IMR-90 (cell line): ENCODE measurements at regions not wholly inside any gene's neighbourhood (a gene's known extent, or its start where the extent isn't known, plus 50 kb on each side); places are given as distances from the start of the nearest gene placed in this dataset.

Source experiments
- ATAC-seq: fragments of 200-7000 bp; cut with Tn5 transposase; 2 replicates; pipeline ENCODE4 v1.9.1; 2020; ENCODE audit warnings: low read depth, mild to moderate bottlenecking, moderate library complexity
- BruUV-seq: library from RNA; stranded (reverse); fragments of 400-500 nt; replicated peaks from 2 replicates; lab custom pipeline; 2021; lab: Mats Ljungman, UMichigan
- CTCF ChIA-PET: fragments of 300-600 bp; formaldehyde crosslinking; extraction: SDS; loops from one replicate; lab custom pipeline; 2021; ENCODE audit warnings: antibody characterized with exemption; lab: Yijun Ruan, JAX
- POLR2A ChIA-PET: fragments of 300-600 bp; sonication (Branson Sonifier 250); formaldehyde crosslinking; loops from one replicate; lab custom pipeline; 2022; ENCODE audit warnings: antibody characterized with exemption; ENCODE audit not compliant: unreplicated experiment; lab: Charles Lee
- DNase-seq: peaks from one replicate; pipeline ENCODE4 v3.0.0; 2013
- H2AFZ ChIP-seq: replicated peaks from 2 replicates; pipeline ENCODE3; 2013; ENCODE audit warnings: low read length, mild to moderate bottlenecking; ENCODE audit not compliant: poor library complexity
- H2AK5ac ChIP-seq: 2 replicates; pipeline ENCODE4 v1.6.1; 2013; ENCODE audit warnings: low read depth, low read length, inconsistent platforms
- H2AK9ac ChIP-seq: replicated peaks from 2 replicates; pipeline ENCODE3; 2013; ENCODE audit warnings: mild to moderate bottlenecking, low read depth, low read length, moderate library complexity; ENCODE audit not compliant: poor library complexity
- H2BK120ac ChIP-seq: 2 replicates; pipeline ENCODE4 v1.6.1; 2013; ENCODE audit warnings: low read depth, low read length, inconsistent platforms
- H2BK15ac ChIP-seq: 3 replicates; pipeline ENCODE4 v1.6.1; 2013; ENCODE audit warnings: low read depth, low read length, inconsistent platforms
- H2BK20ac ChIP-seq: 2 replicates; pipeline ENCODE4 v1.6.1; 2013; ENCODE audit warnings: low read depth, mild to moderate bottlenecking, inconsistent platforms, low read length, moderate library complexity
- H2BK5ac ChIP-seq: 2 replicates; pipeline ENCODE4 v1.6.1; 2013; ENCODE audit warnings: mild to moderate bottlenecking, low read depth, low read length, inconsistent platforms; ENCODE audit not compliant: poor library complexity, severe bottlenecking
- H3K14ac ChIP-seq: replicated peaks from 2 replicates; pipeline ENCODE4 v1.6.1; 2013; ENCODE audit warnings: low read depth, low read length, inconsistent platforms
- H3K18ac ChIP-seq: 2 replicates; pipeline ENCODE4 v1.6.1; 2013; ENCODE audit warnings: low read depth, low read length, control low read depth
- H3K23ac ChIP-seq: 2 replicates; pipeline ENCODE4 v1.6.1; 2013; ENCODE audit warnings: low read depth, low read length, inconsistent platforms
- H3K27ac ChIP-seq: 2 replicates; pipeline ENCODE4 v1.5.1; 2013; ENCODE audit warnings: mild to moderate bottlenecking, control low read depth, low read length; ENCODE audit not compliant: insufficient read depth
- H3K27me3 ChIP-seq: 2 replicates; pipeline ENCODE4 v1.6.1; 2013; ENCODE audit warnings: low read length; ENCODE audit not compliant: control insufficient read depth, insufficient read depth
- H3K36me3 ChIP-seq: 2 replicates; pipeline ENCODE4 v1.6.1; 2013; ENCODE audit warnings: low read length, mixed read lengths; ENCODE audit not compliant: control insufficient read depth, insufficient read depth
- H3K4ac ChIP-seq: 2 replicates; pipeline ENCODE4 v1.6.1; 2013; ENCODE audit warnings: low read depth, low read length, inconsistent platforms
- H3K4me1 ChIP-seq: 2 replicates; pipeline ENCODE4 v1.6.1; 2013; ENCODE audit warnings: low read length, mixed read lengths; ENCODE audit not compliant: control insufficient read depth, insufficient read depth
- H3K4me2 ChIP-seq: 2 replicates; pipeline ENCODE4 v1.6.1; 2013; ENCODE audit warnings: low read depth, mild to moderate bottlenecking, control low read depth, low read length, moderate library complexity
- H3K4me3 ChIP-seq: 2 replicates; pipeline ENCODE4 v1.5.1; 2013; ENCODE audit warnings: low read depth, mild to moderate bottlenecking, control low read depth, low read length, moderate library complexity; ENCODE audit not compliant: insufficient read depth
- H3K56ac ChIP-seq: 2 replicates; pipeline ENCODE4 v1.6.1; 2013; ENCODE audit warnings: low read length, inconsistent platforms; ENCODE audit not compliant: insufficient read depth; ENCODE audit errors: extremely low read depth
- H3K79me1 ChIP-seq, 2 experiments: 2 replicates each; pipeline ENCODE4 v1.6.1; 2013; ENCODE audit warnings: low read length in 2 of 2, inconsistent platforms in 1 of 2, low read depth in 1 of 2
- H3K9ac ChIP-seq: 2 replicates; pipeline ENCODE4 v1.6.1; 2013; ENCODE audit warnings: low read depth, low read length, control low read depth
- H3K9me1 ChIP-seq: 2 replicates; pipeline ENCODE4 v1.6.1; 2013; ENCODE audit warnings: low read length, inconsistent platforms; ENCODE audit not compliant: insufficient read depth
- H3K9me3 ChIP-seq: 2 replicates; pipeline ENCODE4 v1.6.1; 2013; ENCODE audit warnings: low read length; ENCODE audit not compliant: control insufficient read depth, insufficient read depth
- H4K20me1 ChIP-seq: 2 replicates; pipeline ENCODE4 v1.6.1; 2013; ENCODE audit warnings: low read length, inconsistent platforms; ENCODE audit not compliant: insufficient read depth
- H4K5ac ChIP-seq: 2 replicates; pipeline ENCODE4 v1.6.1; 2013; ENCODE audit warnings: mild to moderate bottlenecking, low read depth, low read length, control low read depth
- H4K8ac ChIP-seq, 2 experiments: 2 replicates each; pipeline ENCODE4 v1.6.1; 2013; ENCODE audit warnings: low read depth in 2 of 2, low read length in 2 of 2, control low read depth in 1 of 2, inconsistent platforms in 1 of 2
- H4K91ac ChIP-seq: 2 replicates; pipeline ENCODE4 v1.6.1; 2013; ENCODE audit warnings: low read depth, low read length, inconsistent platforms; ENCODE audit not compliant: insufficient read depth
- BHLHE40 ChIP-seq: fragments of 150-350 bp; IDR thresholded peaks from 2 replicates; pipeline ENCODE4 v1.6.1; 2016; ENCODE audit warnings: mild to moderate bottlenecking, low read depth, low read length
- MAFK ChIP-seq: IDR thresholded peaks from 2 replicates; pipeline ENCODE4 v1.6.1; 2012; ENCODE audit warnings: low read depth, low read length, improper control_type of control experiment
- MAZ ChIP-seq: IDR thresholded peaks from 2 replicates; pipeline ENCODE4 v1.6.1; 2012; ENCODE audit warnings: low read depth, mild to moderate bottlenecking, low read length, improper control_type of control experiment, moderate library complexity, borderline replicate concordance
- NFE2L2 ChIP-seq: fragments of 150-350 bp; IDR thresholded peaks from 2 replicates; pipeline ENCODE4 v1.6.1; 2016; ENCODE audit warnings: low read depth, mild to moderate bottlenecking, low read length
- POLR2A ChIP-seq: IDR thresholded peaks from 2 replicates; pipeline ENCODE4 v1.6.1; 2012; ENCODE audit warnings: mild to moderate bottlenecking, low read depth, low read length
- RCOR1 ChIP-seq: IDR thresholded peaks from 2 replicates; pipeline ENCODE4 v1.6.1; 2012; ENCODE audit warnings: mild to moderate bottlenecking, low read length, improper control_type of control experiment; ENCODE audit not compliant: insufficient replicate concordance
- WGBS, 2 experiments: methylation state at CpG; one replicate each; pipeline versions ENCODE4 v1.1.5 to v1.1.7; 2013; ENCODE audit warnings: missing lambda C conversion rate in 2 of 2; ENCODE audit not compliant: insufficient read length in 1 of 2; ENCODE audit errors: extremely low coverage in 2 of 2; 5-methylcytosine and 5-hydroxymethylcytosine counted together
- dilution Hi-C: fragments of 300-500 bp; cut with HindIII; formaldehyde crosslinking; loops from one replicate; pipeline ENCODE4 v1.14.3; 2018; ENCODE audit warnings: low sequenced_read_pairs; ENCODE audit not compliant: unreplicated experiment
- in situ Hi-C: fragments of 300-500 bp; cut with MboI; formaldehyde crosslinking; loops from 3 replicates; pipeline ENCODE4 v1.14.3; 2019; ENCODE audit warnings: low sequenced_read_pairs, inconsistent platforms, mixed read lengths
- intact Hi-C: fragments of 100-400 bp; cut with micrococcal nuclease; formaldehyde crosslinking; loops from 2 replicates; pipeline ENCODE4 v1.10.0; 2022

DNA sequence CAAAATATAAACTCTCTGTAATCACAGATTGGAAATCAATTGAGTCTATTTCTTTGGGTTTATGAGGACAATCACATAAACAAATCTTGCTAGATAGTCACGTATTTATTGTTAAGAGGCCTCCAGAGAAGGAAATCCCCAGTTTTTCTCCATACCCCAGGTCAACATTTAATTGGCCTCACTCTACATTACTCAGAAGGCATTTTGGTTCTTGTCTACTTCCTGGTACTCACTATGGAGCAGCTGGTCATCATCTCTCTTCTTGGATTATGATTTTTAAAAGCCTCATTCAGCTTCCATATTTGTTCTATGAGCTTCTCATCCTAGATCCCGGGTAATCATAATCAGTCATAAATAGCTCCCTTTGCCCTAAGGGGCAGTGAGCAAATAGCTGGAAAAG, 81.6 kb upstream of the LNX1 start:
- no peak overlapping the region for H2BK15ac ChIP-seq
- intact Hi-C loops (no loop called here), in situ Hi-C loops (no loop called here), dilution Hi-C loops (no loop called here)
- no peak overlapping the region for H3K27ac ChIP-seq
- H4K91ac ChIP-seq: no peak overlapping the region
- H2BK120ac ChIP-seq: no peak overlapping the region
- no peak overlapping the region for H3K4me2 ChIP-seq
- H3K23ac ChIP-seq: no peak overlapping the region
- no peak overlapping the region for H2BK20ac ChIP-seq
- TF ChIP-seq POLR2A (no peak), MAZ (no peak), RCOR1 (no peak), MAFK (no peak), NFE2L2 (no peak), BHLHE40 (no peak)
- no peak overlapping the region for H2AFZ ChIP-seq
- no peak overlapping the region for H3K14ac ChIP-seq
- ChIA-PET CTCF (no interaction called here), POLR2A (no interaction called here)
- H2BK5ac ChIP-seq: no peak overlapping the region
- no peak overlapping the region for H4K5ac ChIP-seq
- H3K79me1 ChIP-seq: no peaks in the 10 kb centered on the region
- H3K36me3 ChIP-seq: no peaks in the 10 kb centered on the region
- H3K4ac ChIP-seq: no peak overlapping the region
- H4K8ac ChIP-seq: no peak overlapping the region
- H3K27me3 ChIP-seq: no peaks in the 10 kb centered on the region
- no peaks in the 10 kb centered on the region for H4K20me1 ChIP-seq
- no peak overlapping the region for H2AK5ac ChIP-seq
- DNase-seq: no peak
- H3K9ac ChIP-seq: no peak overlapping the region
- H3K18ac ChIP-seq: no peak overlapping the region
- H3K56ac ChIP-seq: no peak overlapping the region
- no peaks in the 10 kb centered on the region for H3K9me1 ChIP-seq
- H3K9me3 ChIP-seq: no peaks in the 10 kb centered on the region
- WGBS, 2 experiments: no CpG with 5 or more reads among the region's 2 CpGs
- no peak overlapping the region for H2AK9ac ChIP-seq
- H3K4me3 ChIP-seq: no peak overlapping the region
- ATAC-seq: no peak
- H3K4me1 ChIP-seq: peaks cover 5% of the 10 kb centered on the region; the same call in 1 of the 2 replicates
- BruUV-seq: no TSS peak
